ENCODE measurements at regions not wholly inside any gene's neighbourhood (a gene's known extent, or its start where the extent isn't known, plus 50 kb on each side); places are given as distances from the start of the nearest gene placed in this dataset.

GRCh38 chr15:93917181-93917580 is 314.2 kb upstream of the MCTP2 start:
- H3K4me1 Mint-ChIP-seq (ENCODE audit: unreplicated experiment), result no peaks in the 10 kb centered on the region
- no peak for TF ChIP-seq CTCF (conservative IDR thresholded peaks at IDR 0.05)
- H3K4me3 Mint-ChIP-seq, result no peak overlapping the region
- H3K27me3 Mint-ChIP-seq, result no peaks in the 10 kb centered on the region
- no peaks in the 10 kb centered on the region for H3K36me3 Mint-ChIP-seq
- DNase-seq (ENCODE audit: extremely low spot score, unreplicated experiment), result no peak
- no peak overlapping the region for H3K27ac Mint-ChIP-seq
- peaks cover 3% of the 10 kb centered on the region for H3K9me3 Mint-ChIP-seq

- H3K27me3 Mint-ChIP-seq, result no peaks in the 10 kb centered on the region
- no peak for TF ChIP-seq CTCF (conservative IDR thresholded peaks at IDR 0.05)
- H3K9me3 Mint-ChIP-seq, result no peaks in the 10 kb centered on the region
- no peak overlapping the region for H3K4me3 Mint-ChIP-seq
- H3K27ac Mint-ChIP-seq, result no peak overlapping the region
- no peaks in the 10 kb centered on the region for H3K4me1 Mint-ChIP-seq (ENCODE audit: unreplicated experiment)
- no peaks in the 10 kb centered on the region for H3K36me3 Mint-ChIP-seq
- DNase-seq (ENCODE audit: extremely low spot score, unreplicated experiment), result no peak
These were observed 317.5 kb upstream of the MCTP2 start for GRCh38 chr15:93913871-93914270.

GRCh38 chr15:93913310-93913709 is 318.1 kb upstream of the MCTP2 start:
- H3K27ac Mint-ChIP-seq, result no peak overlapping the region
- H3K4me1 Mint-ChIP-seq (ENCODE audit: unreplicated experiment), result no peaks in the 10 kb centered on the region
- H3K9me3 Mint-ChIP-seq, result no peaks in the 10 kb centered on the region
- DNase-seq (ENCODE audit: extremely low spot score, unreplicated experiment), result no peak
- no peak for TF ChIP-seq CTCF (conservative IDR thresholded peaks at IDR 0.05)
- no peak overlapping the region for H3K4me3 Mint-ChIP-seq
- no peaks in the 10 kb centered on the region for H3K27me3 Mint-ChIP-seq
- no peaks in the 10 kb centered on the region for H3K36me3 Mint-ChIP-seq

GRCh38 chr15:93900476-93901400 is 330.6 kb upstream of the MCTP2 start:
- TF ChIP-seq CTCF (conservative IDR thresholded peaks at IDR 0.05), result no peak
- Mint-ChIP-seq H3K4me3 (no peak overlapping the region), H3K9me3 (no peaks in the 10 kb centered on the region), H3K27ac (no peak overlapping the region), H3K36me3 (no peaks in the 10 kb centered on the region), H3K4me1 (ENCODE audit: unreplicated experiment) (no peaks in the 10 kb centered on the region), H3K27me3 (peaks cover 4% of the 10 kb centered on the region)
- no peak for DNase-seq (ENCODE audit: extremely low spot score, unreplicated experiment)

- no peaks in the 10 kb centered on the region for H3K9me3 Mint-ChIP-seq
- H3K27me3 Mint-ChIP-seq, result peaks cover 4% of the 10 kb centered on the region
- no peak for TF ChIP-seq CTCF (conservative IDR thresholded peaks at IDR 0.05)
- no peak overlapping the region for H3K27ac Mint-ChIP-seq
- no peak for DNase-seq (ENCODE audit: extremely low spot score, unreplicated experiment)
- no peak overlapping the region for H3K4me3 Mint-ChIP-seq
- no peaks in the 10 kb centered on the region for H3K4me1 Mint-ChIP-seq (ENCODE audit: unreplicated experiment)
- no peaks in the 10 kb centered on the region for H3K36me3 Mint-ChIP-seq
These were observed 331.5 kb upstream of the MCTP2 start for GRCh38 chr15:93899817-93900216.
